Adipocyte (in vitro differentiated cells): ENCODE measurements at regions not wholly inside any gene's neighbourhood (a gene's known extent, or its start where the extent isn't known, plus 50 kb on each side); places are given as distances from the start of the nearest gene placed in this dataset.
A peak's percentile ranks its signal among the peaks of the same experiment; 100 is the strongest.

Experiments
- DNase-seq: peaks from one replicate; pipeline ENCODE4 v3.0.0-alpha.2; 2015; ENCODE audit warnings: low read depth
- H3K27me3 ChIP-seq: replicated peaks from 2 replicates; pipeline ENCODE4 v1.7.0; 2013; ENCODE audit warnings: mild to moderate bottlenecking, low read length, moderate library complexity; ENCODE audit not compliant: control insufficient read depth, insufficient read depth
- H3K36me3 ChIP-seq: 2 replicates; pipeline ENCODE4 v1.7.0; 2013; ENCODE audit warnings: low read length, mild to moderate bottlenecking, moderate library complexity; ENCODE audit not compliant: control insufficient read depth, insufficient read depth, severe bottlenecking
- H3K4me1 ChIP-seq: 2 replicates; pipeline ENCODE4 v1.7.0; 2013; ENCODE audit warnings: mild to moderate bottlenecking, low read length, moderate library complexity; ENCODE audit not compliant: control insufficient read depth, insufficient read depth
- H3K4me3 ChIP-seq: 2 replicates; pipeline ENCODE4 v1.7.0; 2013; ENCODE audit warnings: mild to moderate bottlenecking, low read length, moderate library complexity
- H3K9ac ChIP-seq: 2 replicates; pipeline ENCODE4 v1.7.0; 2013; ENCODE audit warnings: mild to moderate bottlenecking, low read length, moderate library complexity
- H3K9me3 ChIP-seq: 2 replicates; pipeline ENCODE4 v1.7.0; 2013; ENCODE audit warnings: mild to moderate bottlenecking, low read length, moderate library complexity; ENCODE audit not compliant: control insufficient read depth

- no peaks in the 10 kb centered on the region for H3K36me3 ChIP-seq
- no peak overlapping the region for H3K9ac ChIP-seq
- peaks cover 8% of the 10 kb centered on the region for H3K9me3 ChIP-seq
- peak; percentile 16 for DNase-seq
- H3K4me1 ChIP-seq: no peaks in the 10 kb centered on the region
- no peaks in the 10 kb centered on the region for H3K27me3 ChIP-seq
- H3K4me3 ChIP-seq: no peak overlapping the region
Observed at GRCh38 chr5:158100373-158100888, 241.5 kb upstream of the CLINT1 start.

- H3K27me3 ChIP-seq: no peaks in the 10 kb centered on the region
- H3K9me3 ChIP-seq: peaks cover 8% of the 10 kb centered on the region
- no peaks in the 10 kb centered on the region for H3K36me3 ChIP-seq
- H3K9ac ChIP-seq: no peak overlapping the region
- no peak for DNase-seq
- H3K4me1 ChIP-seq: no peaks in the 10 kb centered on the region
- H3K4me3 ChIP-seq: no peak overlapping the region
Observed at GRCh38 chr5:158099571-158100105, 240.7 kb upstream of the CLINT1 start.

DNA sequence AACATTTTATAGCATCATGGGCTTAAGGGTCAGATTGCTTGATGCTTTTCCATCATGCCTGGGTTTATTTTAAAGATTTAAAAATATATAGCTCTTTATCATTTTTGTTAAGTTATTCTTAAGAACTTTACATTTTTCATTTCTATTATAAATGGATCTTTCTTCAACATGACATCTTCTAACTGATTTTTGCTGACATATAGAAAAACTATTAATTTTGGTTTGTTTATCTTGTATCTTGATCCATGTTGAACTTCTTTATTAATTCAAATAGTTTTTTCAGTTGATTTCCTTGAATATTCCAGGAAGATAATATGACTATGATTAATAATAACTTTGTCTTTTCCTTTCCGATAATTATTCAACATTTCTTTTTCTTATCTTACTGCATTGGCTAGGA lies 237.9 kb upstream of the CLINT1 start:
- Histone ChIP-seq H3K4me3 (no peak overlapping the region), H3K4me1 (no peaks in the 10 kb centered on the region), H3K9ac (no peak overlapping the region), H3K27me3 (no peaks in the 10 kb centered on the region), H3K9me3 (peaks cover 8% of the 10 kb centered on the region), H3K36me3 (no peaks in the 10 kb centered on the region)
- no peak for DNase-seq

DNA sequence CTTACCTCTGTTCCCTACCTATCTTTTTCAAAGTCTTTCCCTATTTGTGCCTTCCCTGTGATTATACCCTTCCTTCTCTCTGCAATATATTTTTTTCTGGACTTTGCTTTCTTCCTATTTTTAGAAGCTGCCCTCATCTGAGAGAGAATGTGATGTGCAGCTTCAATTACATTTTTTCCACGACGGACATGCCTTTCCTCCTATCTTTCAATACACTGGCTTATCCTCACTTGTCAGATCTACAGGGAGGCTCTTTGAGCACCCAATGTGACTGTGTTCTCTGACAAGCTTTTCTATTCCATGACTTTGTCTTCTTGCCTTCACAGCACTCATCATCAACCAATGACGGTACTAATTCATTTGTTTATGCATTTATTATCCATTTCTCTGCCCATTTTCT lies 227.9 kb upstream of the CLINT1 start:
- H3K27me3 ChIP-seq: no peaks in the 10 kb centered on the region
- no peaks in the 10 kb centered on the region for H3K36me3 ChIP-seq
- peaks cover 14% of the 10 kb centered on the region for H3K4me1 ChIP-seq
- no peak overlapping the region for H3K4me3 ChIP-seq
- no peak overlapping the region for H3K9ac ChIP-seq
- no peaks in the 10 kb centered on the region for H3K9me3 ChIP-seq
- no peak for DNase-seq

GRCh38 chr5:158084292-158084691 lies 225.3 kb upstream of the CLINT1 start:
- peaks cover 18% of the 10 kb centered on the region for H3K4me1 ChIP-seq

DNA sequence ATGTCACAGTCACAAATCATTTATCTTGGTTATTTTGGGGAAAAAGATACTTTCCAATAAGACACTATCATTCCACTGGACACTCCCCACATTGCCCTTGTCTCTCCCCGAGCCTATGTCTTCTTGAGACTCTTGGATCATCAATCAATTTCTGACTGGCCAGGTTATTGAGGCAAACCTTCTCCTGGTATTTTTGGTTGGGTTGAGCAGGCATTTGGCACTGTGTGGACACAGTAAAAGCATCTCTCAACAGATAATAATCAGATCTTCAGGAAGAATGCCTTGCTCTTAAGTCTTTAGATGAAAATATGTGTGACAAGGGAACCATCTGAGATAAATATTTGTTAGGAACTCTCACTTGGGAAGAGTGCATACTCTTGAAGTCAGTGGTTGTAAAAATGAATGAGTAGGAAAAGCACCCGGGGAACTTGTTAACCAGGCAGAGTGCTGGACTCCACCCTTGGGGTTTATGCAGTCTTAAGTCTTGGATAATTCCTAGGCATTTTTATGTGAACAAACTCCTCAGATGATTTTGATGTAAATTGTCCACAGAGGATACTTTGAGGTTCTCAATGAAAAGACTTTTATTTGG lies 223.8 kb upstream of the CLINT1 start:
- no peaks in the 10 kb centered on the region for H3K9me3 ChIP-seq
- no peaks in the 10 kb centered on the region for H3K36me3 ChIP-seq
- H3K9ac ChIP-seq: no peak overlapping the region
- no peak for DNase-seq
- no peaks in the 10 kb centered on the region for H3K27me3 ChIP-seq
- H3K4me3 ChIP-seq: no peak overlapping the region
- peaks cover 18% of the 10 kb centered on the region for H3K4me1 ChIP-seq

More at GRCh38 chr5:158084292-158084691, 225.3 kb upstream of the CLINT1 start:
- DNase-seq: no peak
- Histone ChIP-seq H3K27me3 (no peaks in the 10 kb centered on the region), H3K9me3 (no peaks in the 10 kb centered on the region), H3K9ac (no peak overlapping the region), H3K36me3 (no peaks in the 10 kb centered on the region), H3K4me3 (no peak overlapping the region)

- no peaks in the 10 kb centered on the region for H3K36me3 ChIP-seq
- H3K9ac ChIP-seq: no peak overlapping the region
- peaks cover 28% of the 10 kb centered on the region for H3K4me1 ChIP-seq
- H3K27me3 ChIP-seq: no peaks in the 10 kb centered on the region
- no peak overlapping the region for H3K4me3 ChIP-seq
- DNase-seq: no peak
- H3K9me3 ChIP-seq: no peaks in the 10 kb centered on the region
Observed at GRCh38 chr5:158080112-158080511, 221.2 kb upstream of the CLINT1 start.

GRCh38 chr5:158079097-158079496 lies 220.2 kb upstream of the CLINT1 start:
- peaks cover 26% of the 10 kb centered on the region for H3K4me1 ChIP-seq
- DNase-seq: no peak
- H3K9ac ChIP-seq: no peak overlapping the region
- no peaks in the 10 kb centered on the region for H3K36me3 ChIP-seq
- no peak overlapping the region for H3K4me3 ChIP-seq
- H3K9me3 ChIP-seq: no peaks in the 10 kb centered on the region
- H3K27me3 ChIP-seq: no peaks in the 10 kb centered on the region

GRCh38 chr5:158074992-158075769 lies 216.2 kb upstream of the CLINT1 start:
- H3K27me3 ChIP-seq: no peaks in the 10 kb centered on the region
- no peaks in the 10 kb centered on the region for H3K36me3 ChIP-seq
- peak; percentile 91 for DNase-seq
- H3K4me3 ChIP-seq: peak overlapping the region; percentile 69
- no peaks in the 10 kb centered on the region for H3K9me3 ChIP-seq
- H3K4me1 ChIP-seq: peaks cover 23% of the 10 kb centered on the region
- peak overlapping the region; percentile 78 for H3K9ac ChIP-seq

DNA sequence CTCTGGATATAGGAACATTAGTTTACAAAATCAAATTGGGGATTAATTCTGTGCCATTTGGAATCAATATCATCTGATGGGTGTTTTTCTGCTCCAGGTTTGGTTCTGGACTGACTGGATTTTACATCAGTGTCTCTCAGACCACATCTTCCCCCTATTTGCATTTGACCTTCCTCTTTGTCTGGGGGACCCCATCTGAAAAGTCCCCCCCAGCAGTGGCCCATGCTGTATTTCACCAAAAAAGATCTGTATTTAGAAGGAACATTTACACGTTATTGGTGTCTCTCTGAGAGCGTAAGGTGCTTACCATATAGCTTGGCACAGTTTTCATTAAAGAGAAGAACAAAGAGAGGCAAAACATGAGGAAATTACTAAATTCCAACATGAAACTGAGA lies 215.6 kb upstream of the CLINT1 start:
- H3K27me3 ChIP-seq: no peaks in the 10 kb centered on the region
- peaks cover 26% of the 10 kb centered on the region for H3K4me1 ChIP-seq
- H3K9me3 ChIP-seq: no peaks in the 10 kb centered on the region
- no peak overlapping the region for H3K4me3 ChIP-seq
- H3K9ac ChIP-seq: peak overlapping the region; percentile 78
- DNase-seq: no peak
- H3K36me3 ChIP-seq: no peaks in the 10 kb centered on the region

DNA sequence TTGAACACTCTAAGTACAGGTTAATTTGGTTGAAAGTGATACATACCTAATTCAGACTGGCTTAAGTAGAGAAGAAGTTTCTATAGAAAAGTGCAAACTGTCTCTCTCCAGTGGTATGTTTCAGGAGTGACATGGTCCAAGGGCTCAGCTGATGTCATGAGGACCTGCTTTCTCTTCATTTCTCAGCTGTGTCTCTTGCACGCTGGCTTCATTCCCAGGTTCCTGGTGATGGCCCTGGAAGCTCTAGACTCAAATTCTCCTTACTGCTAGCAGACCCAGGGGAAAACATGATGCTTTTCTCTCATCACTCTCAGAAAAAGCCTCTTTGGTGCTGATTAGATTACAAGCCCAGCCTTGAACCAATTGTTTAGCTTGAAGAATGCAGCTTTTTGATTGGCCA lies 211.9 kb upstream of the CLINT1 start:
- Histone ChIP-seq H3K4me3 (no peak overlapping the region), H3K27me3 (no peaks in the 10 kb centered on the region), H3K36me3 (no peaks in the 10 kb centered on the region), H3K9ac (no peak overlapping the region), H3K9me3 (no peaks in the 10 kb centered on the region), H3K4me1 (peaks cover 53% of the 10 kb centered on the region)
- no peak for DNase-seq
